NCI-H1694 (cell line): ENCODE measurements at regions not wholly inside any gene's neighbourhood (a gene's known extent, or its start where the extent isn't known, plus 50 kb on each side); places are given as distances from the start of the nearest gene placed in this dataset.

ENCODE experiments used
- DNase-seq: peaks from one replicate; lab custom pipeline; 2025; lab: John Stamatoyannopoulos, UW

DNA sequence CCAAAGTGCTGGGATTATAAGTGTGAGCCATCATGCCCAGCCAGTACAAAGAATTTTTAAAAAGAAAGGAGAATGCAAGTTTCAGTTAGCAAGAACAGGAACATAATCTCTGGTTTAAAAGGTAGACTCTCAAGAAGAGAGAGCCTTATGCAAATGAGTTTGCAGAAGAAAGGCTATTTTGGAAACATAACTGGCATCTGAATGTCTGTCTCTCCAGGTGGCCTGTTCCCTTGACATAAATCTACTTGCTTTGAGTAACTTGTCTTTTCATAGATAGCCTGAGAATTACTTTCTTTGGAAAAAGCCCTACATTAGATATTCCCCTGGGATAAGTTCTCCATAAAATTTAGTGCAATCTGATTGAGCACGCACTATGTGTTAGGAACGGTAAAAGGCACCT, 109.6 kb downstream of the ICOS start:
- DNase-seq, result no peak

DNA sequence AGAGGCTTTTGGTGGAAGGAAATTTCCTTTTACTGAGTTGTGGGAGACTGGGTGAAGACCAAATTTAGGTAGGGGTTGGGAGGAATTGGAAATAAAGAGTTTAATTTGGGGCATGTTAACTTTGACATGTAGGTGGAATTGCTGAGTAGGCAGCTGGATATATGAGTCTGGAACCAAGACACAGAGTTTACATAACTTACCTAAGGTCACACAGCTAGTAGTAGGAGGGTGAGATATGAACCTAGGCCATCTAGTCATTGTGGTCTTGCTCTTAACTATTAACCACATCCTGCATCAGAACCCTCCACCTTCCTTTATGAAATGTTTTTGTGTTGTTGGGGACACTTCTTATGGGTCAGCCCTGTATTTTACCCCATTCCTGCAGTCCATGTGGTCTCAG, 113.1 kb downstream of the ICOS start:
- DNase-seq, result no peak

DNA sequence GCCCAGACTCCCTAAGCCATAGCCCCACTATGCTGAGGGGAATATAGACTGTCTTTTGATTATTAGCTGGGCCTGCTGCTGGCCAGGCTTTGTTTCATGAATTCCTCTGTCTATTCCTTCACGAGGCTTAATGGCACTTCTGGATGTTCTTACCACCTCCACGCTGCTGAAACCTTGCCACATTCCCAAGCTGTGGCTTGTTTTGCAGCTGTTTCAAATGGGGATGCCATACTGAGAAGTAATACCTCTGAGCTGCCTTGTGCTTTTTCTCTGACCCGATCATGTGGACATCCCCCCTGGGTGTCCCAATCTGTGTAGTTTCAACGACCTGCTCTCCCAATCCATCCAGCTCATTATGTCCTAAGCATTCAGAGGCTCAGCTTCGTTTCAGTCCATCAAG, 114.1 kb downstream of the ICOS start:
- no peak for DNase-seq

DNA sequence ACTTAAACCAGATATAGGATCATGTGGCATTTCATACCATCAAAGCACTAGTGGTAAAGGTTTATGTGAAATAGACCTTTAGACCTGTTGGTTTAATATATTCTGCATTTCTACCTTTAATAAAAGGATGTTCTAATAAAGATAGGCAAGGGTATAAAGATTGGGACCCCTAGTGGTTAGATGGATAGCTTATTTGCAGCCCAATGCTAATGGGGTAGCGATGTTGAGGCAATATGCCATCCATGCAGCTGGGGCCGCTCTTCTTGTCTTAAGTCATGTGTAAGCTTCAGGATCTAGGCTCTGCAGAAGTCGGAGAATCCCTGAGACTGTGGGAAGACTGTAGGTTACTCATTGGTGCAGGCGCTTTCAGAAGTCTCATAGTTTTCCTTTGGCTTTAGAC, 114.9 kb downstream of the ICOS start:
- DNase-seq, result peak; percentile 22

DNA sequence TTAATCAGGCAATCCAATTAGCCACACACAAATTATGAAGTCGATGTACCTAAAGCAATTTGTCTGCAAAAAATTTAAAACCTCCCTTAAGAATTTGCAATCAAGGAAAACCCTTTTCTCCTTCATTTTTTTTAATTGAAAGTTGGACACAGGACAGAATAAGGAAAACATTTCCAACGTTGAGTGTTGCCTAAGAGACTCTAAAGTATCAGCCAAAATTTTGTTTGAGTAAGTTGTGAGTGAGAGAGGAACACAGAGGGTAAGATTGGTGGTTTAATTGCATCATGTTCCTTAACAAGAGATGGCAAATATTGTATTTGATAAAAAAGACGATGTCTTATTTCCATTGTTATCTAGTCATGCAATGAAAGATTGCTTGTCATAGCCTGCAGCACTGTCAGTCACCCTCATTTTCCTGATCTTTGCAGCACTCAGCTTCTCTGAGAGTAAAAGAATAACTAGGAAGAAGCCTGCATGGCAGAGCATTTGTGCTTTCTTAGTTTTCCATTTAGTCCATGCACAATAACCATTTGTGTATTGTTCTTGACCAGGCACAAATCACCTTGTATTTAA, 115.5 kb downstream of the ICOS start:
- no peak for DNase-seq

DNA sequence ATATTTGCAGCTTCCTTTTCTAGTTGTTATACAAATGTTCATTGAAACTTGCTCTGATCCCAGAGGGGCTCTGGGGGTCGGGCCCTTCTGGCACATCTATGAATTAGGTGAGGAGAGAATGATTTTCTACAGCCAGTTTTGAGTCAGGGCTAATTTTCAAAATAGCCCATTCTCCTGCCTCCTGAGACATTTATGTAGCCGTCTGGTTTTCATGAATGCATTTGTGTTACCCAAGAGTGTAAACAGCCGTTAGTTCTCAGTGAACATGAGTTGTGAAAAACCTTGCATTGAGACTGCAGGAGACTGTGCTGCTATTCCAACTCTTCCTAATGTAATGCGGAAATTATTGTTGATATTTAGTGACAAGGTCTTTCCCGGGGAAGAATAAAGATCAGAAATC, 122.5 kb downstream of the ICOS start:
- no peak for DNase-seq

DNA sequence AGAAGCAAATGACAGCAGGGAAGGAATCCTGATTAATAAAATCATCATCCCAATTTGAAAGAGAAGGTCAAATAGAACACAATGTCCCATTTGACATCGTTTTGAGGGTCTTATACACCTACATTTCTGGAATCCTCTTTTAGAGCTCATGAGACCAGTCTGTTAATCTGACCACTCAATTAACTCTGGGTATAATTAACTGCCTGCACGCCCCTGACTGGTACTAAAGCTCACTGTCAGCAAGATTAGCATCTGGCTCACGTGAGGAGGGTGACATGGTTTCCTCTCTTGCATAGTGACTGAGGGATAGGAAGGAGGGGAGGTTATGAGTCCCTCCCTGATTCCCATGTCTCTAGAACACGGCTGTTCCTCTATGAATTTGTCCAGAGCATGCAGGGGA, 124.3 kb downstream of the ICOS start:
- no peak for DNase-seq

DNA sequence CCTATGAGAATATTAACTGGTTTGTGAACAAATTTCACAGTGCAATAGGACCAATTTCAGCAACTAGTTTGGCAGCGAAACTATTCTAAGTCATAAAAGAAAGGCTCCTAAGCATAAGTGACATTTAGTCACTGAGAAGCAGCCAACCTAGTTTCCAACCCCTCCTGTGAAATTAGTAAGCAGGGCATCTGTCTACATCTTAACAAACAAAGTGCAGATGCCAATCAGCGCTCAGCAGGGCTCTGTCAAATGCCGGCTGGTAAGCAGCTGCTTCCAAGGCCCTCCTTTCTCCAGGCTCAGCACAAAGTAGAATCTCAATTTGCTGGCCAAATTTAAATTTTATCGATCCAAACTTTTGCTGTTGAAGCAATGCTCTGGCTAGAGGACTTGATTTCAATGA, 124.7 kb downstream of the ICOS start:
- DNase-seq, result peak; percentile 30

DNA sequence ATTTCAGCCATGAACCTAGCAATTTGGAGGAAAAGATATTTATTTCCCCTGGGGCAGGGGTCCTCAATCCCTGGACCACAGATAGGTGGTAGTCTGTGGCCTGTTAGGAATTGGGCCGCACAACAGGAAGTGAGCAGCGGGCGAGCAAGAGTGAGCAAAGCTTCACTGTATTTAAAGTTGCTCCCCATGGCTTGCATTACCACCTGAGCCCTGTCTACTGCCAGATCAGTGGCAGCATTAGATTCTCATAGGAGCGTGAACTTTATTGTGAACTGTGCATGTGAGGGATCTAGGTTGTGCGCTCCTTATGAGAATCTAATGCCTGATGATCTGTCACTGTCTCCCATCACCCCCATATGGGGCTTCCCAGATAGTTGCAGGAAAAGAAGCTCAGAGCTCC, 127.6 kb downstream of the ICOS start:
- no peak for DNase-seq

DNA sequence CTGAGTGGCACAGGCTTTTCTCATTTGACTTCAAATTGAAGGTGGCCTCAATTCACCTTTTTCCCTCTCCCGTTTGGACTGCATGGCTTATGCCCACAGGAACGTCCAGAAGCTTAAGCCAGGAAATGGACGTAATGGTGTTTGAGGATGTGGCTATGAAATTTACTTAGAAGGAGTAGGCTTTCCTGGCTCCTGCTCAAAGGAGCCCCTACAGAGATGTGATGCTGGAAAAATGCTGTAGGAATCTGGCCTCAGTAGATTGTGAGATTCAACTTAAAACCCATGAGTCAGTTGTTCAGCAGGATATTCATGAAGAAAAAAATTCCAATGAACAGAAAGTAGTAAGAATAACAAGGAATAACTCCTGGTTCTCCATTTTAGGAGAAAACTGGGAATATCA, 129.0 kb downstream of the ICOS start:
- DNase-seq, result no peak

DNA sequence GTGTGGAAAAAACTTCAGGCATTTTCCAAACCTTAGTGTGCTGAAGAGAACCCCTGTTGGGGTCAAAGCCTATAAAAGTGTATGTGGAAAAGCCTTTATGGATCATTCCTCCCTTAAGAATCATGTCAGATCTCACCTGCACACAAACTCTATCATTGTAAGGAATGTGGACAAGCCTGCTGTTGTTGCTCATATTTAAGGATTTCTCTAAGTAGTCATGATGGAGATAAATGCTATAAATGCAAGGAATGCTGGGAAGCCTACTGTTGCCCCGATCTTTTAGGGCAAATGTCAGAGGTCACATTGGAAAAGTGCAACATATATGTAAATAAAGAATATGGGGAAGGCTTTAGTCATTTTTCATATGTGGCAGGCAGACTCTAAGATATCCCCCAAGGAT, 129.5 kb downstream of the ICOS start:
- DNase-seq, result no peak

DNA sequence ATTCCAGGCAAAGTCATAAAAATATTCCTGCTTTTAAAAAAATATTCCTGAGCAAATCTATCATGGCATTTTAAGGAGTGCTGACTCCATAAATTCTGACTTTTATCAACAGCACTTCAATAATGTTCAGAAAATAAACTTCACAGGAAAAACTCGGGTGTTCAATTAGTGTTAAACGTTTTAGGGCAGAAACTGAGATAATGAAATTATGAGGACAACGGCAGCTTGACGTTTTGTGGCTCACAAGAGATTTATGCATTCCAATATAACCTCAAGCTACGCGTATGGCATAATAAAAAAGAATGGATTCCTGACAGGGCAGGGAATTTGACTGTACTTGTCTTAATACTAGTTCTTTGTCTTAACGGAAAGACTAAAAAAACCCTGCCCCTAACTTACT, 133.2 kb downstream of the ICOS start:
- DNase-seq, result no peak

DNA sequence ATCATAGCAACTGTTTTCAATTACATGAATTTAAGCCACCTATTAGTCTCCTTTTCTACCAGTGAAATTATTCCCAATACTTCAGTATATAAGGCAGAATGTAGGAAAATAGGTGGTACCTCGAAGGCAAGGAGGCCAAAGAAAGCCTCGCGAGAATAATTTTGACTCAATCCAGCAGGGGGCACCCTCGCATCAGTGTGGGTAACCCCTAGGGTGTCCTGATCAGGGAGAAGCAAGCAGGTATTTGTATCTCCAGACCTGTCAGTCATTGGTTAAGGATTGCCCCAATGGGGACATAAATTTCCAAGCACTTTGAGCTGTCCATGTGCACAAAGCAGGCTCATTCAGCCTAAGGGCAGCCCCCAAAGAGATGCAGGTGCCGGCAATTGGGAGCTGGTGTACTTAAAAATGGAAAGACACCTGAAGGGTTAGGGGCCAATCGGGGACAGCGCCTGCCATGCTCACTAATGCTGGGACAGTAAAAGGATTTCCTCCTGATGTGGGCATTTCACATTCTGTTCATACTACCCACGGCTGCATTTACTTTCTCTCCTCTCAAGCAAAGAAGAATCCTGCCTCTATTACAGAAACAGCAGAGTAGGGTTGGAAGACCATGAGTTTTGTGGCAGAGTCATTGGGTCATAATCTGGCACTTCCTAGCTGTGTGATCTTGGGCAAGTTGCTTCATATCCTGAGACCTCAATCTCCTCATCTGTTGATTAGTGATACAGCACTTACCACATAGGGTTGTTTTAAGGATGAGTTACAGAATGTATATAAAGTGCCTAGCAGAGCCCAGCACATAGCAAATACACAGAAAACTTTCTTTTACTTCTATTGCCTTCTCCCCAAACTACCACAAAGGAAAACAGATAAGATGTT, 136.1 kb downstream of the ICOS start:
- peak; percentile 7 for DNase-seq

DNA sequence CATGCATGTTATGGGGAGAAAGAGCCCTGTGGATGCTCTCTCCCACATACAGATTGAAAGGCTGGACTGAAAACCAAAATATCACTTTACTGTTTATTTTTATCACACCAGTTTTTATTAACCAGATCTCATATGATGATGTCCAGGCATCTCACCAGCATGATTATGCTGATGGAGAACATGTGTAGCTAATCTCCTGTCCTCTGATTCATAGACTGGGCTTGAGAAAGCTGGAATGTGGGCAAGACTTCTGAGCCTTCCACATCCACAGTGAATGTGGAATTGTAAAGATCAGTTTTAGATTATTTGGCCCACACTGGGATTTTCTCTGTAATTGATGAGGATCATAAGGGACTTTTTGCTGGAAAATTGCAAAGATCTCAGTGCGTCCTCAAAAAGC, 137.9 kb downstream of the ICOS start:
- no peak for DNase-seq

DNA sequence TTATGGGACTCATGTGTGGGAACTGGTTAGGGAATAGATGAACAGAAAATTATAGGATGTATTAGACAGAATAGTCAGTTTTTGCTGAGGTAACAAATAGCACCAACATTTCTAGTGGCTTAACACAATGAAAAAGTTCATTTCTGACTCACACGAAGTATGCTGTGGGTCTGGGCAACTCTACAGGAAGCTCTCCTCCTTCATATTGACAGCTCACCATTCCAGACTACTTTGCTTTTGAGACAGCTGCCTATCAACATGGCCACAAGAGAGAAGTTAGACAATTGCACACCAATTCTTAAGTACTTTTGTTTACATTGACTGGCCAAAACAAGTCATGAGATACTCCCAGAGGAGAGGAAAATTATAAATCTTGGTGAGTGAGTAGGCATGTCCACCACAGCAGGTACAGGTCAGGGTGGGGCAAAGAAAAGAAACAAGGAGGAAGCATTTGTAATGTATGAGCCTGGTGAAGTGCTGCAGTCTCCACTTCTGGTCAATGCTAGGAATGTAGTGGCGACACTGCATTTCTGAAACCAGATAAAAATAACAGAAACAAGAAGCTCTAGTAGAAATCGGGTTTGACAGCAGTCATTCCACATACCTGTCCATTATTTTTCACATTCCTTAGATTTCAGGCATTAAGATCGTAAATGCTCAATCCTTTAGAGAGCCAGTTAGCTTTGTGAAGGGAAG, 141.6 kb downstream of the ICOS start:
- DNase-seq, result no peak

DNA sequence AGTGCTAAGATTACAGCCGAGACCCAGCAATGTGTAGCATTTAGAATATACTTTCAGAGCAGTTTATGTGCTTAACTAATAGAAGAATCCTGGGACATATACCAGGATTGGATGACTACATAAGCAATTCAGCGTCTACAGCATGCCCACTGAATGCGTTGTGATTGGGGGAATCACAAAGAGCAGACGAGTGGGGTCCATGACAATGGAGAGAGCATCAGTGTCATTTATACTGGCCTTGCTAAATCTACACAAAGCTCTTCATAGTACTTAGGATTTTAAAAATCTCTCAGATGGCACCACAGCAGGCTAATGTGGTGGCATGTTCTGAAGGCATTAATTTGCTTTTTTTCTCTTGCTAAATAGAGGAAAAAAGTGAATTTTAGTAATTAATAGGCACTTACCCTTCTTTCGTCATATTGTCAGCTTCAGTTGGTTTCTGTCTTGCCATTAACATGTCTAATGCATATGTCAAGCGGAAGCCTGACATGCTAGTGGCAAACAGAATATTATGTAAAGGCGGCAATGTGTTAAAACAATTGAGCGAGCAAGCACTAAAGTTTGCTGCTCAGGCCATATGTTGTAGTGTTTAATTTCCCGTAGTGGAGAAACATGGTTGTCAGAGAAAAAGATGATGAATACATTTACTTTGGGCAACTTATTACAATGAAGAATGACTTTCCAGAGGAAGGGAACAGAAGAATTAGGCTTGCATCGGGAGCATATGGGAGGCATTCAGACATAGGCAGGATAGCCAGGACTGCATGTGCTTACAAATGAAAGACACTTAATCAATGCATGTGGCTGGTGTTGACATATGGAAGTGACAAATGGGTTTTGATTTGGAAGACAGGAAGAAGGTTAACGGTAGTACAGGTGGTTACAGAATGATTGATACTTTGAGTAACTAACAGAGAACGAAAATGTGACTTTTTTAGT, 145.2 kb downstream of the ICOS start:
- peak; percentile 10 for DNase-seq

DNA sequence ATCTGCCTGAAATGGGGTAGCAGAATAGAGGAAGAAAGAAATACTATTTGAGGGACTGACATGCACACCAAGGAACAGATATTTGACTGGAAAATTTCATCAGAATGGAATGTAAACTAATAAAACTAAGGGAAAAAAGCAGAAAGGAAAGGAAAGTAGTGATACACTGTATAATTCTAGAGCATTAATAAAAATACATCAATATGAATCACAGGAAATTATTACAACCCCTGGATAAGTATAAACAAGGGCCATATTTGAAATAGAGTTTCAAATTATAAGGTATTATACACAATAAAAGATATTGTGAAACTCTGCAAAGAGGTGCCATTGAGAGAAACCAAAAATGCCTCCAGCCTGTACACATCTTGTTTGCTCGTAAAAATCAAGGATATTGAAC, 149.6 kb downstream of the ICOS start:
- DNase-seq, result no peak

DNA sequence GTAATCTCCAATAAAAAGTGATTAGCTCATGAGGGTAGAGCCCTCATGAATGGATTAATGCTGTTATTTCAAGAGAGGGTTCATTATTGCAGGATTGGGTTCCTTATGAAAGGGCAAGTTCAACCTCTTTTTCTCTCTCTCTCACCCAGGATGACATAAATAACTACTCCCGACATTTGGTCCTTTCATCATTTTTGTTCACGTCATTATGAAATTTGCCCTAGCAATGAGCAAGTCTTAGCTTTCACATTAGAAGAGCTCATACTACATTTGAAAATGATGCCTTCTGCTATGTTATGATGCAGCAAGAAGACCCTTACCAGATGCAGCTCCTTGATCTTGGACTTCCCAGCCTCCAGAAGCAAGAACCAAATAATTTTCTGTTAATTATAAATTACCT, 152.5 kb downstream of the ICOS start:
- DNase-seq, result no peak

DNA sequence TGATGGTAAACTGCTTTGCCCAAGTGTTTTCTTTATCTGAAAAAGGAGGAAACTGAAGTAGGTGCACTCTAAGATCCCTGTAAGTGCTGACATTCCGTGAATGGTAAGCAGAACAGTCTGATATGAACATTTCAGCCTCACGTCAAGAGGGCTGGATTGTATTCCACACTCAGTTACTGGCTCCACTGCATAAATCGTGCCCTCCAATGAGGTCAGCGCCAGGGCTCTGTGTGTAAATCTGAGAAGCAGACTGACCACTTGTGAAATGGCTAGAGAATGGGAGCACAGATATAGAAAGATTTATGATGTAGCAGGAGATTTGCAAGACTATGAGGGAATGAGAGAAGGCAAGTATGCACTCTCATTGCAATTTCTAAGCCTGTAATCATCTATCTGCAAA, 153.0 kb downstream of the ICOS start:
- DNase-seq, result no peak

DNA sequence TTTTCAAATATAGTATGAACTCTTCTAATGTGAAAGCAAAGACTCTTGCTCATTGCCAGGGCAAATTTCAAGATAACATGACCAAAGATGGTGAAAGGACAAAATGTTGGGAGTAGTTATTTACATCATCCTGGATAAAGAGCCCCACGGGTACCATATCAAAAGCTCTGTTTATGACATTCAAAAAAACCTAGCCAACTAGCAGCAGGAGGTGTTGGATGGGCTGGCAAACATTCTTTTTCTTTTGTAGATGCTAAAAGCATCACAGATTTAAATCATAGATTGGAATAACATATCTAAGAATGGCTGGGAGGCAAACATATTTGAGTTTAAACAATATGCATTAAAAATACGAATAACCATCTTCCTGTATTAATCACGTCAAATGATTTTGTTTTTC, 153.5 kb downstream of the ICOS start:
- no peak for DNase-seq

DNA sequence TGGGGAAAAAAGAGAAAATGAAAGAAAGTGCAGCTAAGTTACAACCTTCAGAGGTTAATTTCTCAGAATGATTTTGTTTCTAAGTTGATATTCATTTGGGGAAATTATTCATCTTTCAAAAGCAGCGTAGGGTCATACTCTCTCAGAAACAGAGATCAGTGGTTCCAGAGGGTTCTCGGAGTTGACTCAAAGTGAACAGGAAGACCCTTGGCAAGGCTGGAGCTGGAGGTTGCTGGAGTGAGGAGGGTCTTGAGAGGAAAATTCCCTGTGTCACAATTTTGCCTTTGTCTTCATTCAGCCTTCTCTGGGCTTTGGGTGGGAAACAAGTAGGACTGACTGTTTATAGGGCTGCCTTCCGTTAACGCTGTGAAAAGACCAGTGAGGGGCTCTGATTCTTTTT, 168.2 kb downstream of the ICOS start:
- no peak for DNase-seq

DNA sequence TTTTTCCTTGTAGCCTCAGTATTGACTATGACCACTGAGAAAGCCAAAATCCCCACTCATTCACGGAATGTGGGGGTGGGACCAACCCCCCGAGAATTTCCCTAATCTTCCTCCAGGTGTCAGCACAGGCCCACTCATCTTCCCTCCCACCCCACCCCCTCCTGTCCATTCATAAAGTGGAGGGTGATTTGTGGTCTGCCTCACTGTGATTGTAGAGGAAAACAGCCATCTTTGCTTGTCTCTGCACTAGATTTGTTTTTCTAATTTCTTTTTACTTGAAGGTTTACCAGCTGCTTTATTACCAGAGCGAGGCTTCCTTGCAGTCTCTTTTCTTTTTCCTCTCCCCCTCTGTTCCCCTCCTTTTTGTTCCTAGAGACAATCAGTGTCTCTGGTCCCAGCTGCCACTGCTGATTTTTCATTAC, 171.8 kb downstream of the ICOS start:
- DNase-seq, result peak; percentile 16
